HFFc6 (cell line): ENCODE measurements at regions not wholly inside any gene's neighbourhood (a gene's known extent, or its start where the extent isn't known, plus 50 kb on each side); places are given as distances from the start of the nearest gene placed in this dataset.
"Not testable (repeated sequence)": the region's sequence is repeated elsewhere in the genome, so short reads cannot be mapped to it uniquely, and the experiment has no call there.

ENCODE experiments used
- DNase-seq: peaks from one replicate; pipeline ENCODE4 v3.0.0-alpha.2; 2018
- H3K27ac Mint-ChIP-seq: 2 replicates; pipeline ENCODE4 v1.8.0; 2020; ENCODE audit warnings: mild to moderate bottlenecking, mixed read lengths
- H3K27me3 Mint-ChIP-seq: 2 replicates; pipeline ENCODE4 v1.8.0; 2021; ENCODE audit warnings: mild to moderate bottlenecking, moderate library complexity, mixed read lengths; ENCODE audit not compliant: insufficient read depth
- H3K36me3 Mint-ChIP-seq: 2 replicates; pipeline ENCODE4 v1.8.0; 2021; ENCODE audit warnings: low read depth, mixed read lengths
- H3K4me1 Mint-ChIP-seq: 2 replicates; pipeline ENCODE4 v1.8.0; 2020; ENCODE audit warnings: low read depth, mixed read lengths
- H3K4me3 Mint-ChIP-seq: 2 replicates; pipeline ENCODE4 v1.8.0; 2020; ENCODE audit warnings: mild to moderate bottlenecking, moderate library complexity, mixed read lengths
- H3K9me3 Mint-ChIP-seq: 2 replicates; pipeline ENCODE4 v1.8.0; 2020; ENCODE audit warnings: mild to moderate bottlenecking, mixed read lengths
- TF ChIP-seq, protein P1 (sequence below): fragments of 200-600 bp; sonication (generic); IDR thresholded peaks from 2 replicates; pipeline ENCODE4 v1.5.0; 2021; ENCODE audit warnings: antibody characterized with exemption, mild to moderate bottlenecking

- no peak overlapping the region for H3K27ac Mint-ChIP-seq
- peaks cover 28% of the 10 kb centered on the region for H3K9me3 Mint-ChIP-seq
- no peak for DNase-seq
- no peaks in the 10 kb centered on the region for H3K27me3 Mint-ChIP-seq
- no peaks in the 10 kb centered on the region for H3K36me3 Mint-ChIP-seq
- H3K4me1 Mint-ChIP-seq: no peaks in the 10 kb centered on the region
- H3K4me3 Mint-ChIP-seq: no peak overlapping the region
- TF ChIP-seq, protein P1, sequence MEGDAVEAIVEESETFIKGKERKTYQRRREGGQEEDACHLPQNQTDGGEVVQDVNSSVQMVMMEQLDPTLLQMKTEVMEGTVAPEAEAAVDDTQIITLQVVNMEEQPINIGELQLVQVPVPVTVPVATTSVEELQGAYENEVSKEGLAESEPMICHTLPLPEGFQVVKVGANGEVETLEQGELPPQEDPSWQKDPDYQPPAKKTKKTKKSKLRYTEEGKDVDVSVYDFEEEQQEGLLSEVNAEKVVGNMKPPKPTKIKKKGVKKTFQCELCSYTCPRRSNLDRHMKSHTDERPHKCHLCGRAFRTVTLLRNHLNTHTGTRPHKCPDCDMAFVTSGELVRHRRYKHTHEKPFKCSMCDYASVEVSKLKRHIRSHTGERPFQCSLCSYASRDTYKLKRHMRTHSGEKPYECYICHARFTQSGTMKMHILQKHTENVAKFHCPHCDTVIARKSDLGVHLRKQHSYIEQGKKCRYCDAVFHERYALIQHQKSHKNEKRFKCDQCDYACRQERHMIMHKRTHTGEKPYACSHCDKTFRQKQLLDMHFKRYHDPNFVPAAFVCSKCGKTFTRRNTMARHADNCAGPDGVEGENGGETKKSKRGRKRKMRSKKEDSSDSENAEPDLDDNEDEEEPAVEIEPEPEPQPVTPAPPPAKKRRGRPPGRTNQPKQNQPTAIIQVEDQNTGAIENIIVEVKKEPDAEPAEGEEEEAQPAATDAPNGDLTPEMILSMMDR: no peak
These were observed 109.3 kb upstream of the FOXB1 start for GRCh38 chr15:59894835-59895234.

DNA sequence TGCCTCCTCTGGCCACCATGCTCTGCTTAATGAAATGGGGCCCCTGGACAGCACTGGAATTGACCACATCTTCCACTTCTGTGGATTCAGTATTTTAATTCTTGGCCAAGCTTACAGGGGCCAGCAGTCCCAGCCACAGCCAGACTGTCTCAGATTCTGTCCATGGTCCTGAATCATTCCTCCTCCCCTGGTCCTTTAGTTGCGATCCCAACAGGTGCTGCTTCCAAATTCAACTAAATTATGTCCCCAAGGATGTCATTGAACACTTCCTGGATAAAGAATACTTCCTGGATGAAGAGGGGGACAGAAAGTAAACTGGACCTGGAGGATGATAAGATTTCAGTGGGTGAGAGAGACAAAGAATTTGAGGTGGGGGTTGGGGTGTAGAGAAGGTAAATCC is 111.1 kb upstream of the FOXB1 start:
- no peak for DNase-seq
- H3K4me3 Mint-ChIP-seq: no peak overlapping the region
- no peaks in the 10 kb centered on the region for H3K4me1 Mint-ChIP-seq
- H3K36me3 Mint-ChIP-seq: no peaks in the 10 kb centered on the region
- H3K9me3 Mint-ChIP-seq: peaks cover 28% of the 10 kb centered on the region
- no peak overlapping the region for H3K27ac Mint-ChIP-seq
- TF ChIP-seq, protein P1: no peak
- H3K27me3 Mint-ChIP-seq: no peaks in the 10 kb centered on the region

DNA sequence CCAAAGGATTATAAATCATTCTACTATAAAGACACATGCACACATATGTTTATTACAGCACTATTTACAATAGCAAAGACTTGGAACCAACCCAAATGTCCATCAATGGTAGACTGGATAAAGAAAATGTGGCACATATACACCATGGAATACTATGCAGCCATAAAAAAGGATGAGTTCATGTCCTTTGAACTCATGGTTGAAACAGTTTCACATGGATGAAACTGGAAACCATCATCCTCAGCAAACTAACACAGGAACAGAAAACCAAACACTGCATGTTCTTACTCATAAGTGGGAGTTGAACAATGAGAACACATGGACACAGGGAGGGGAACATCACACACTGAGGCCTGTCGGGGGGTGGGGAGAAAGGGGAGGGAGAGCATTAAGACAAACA is 116.2 kb upstream of the FOXB1 start:
- not testable (repeated sequence) for H3K27me3 Mint-ChIP-seq, H3K4me1 Mint-ChIP-seq, H3K4me3 Mint-ChIP-seq

GRCh38 chr15:59887211-59887610 is 116.9 kb upstream of the FOXB1 start:
- H3K27me3 Mint-ChIP-seq: no peaks in the 10 kb centered on the region; the same call in 1 of the 2 replicates
- no peak for DNase-seq
- TF ChIP-seq, protein P1: no peak
- H3K27ac Mint-ChIP-seq: no peak overlapping the region
- no peaks in the 10 kb centered on the region for H3K4me1 Mint-ChIP-seq
- H3K9me3 Mint-ChIP-seq: peaks cover 18% of the 10 kb centered on the region
- H3K4me3 Mint-ChIP-seq: no peak overlapping the region
- H3K36me3 Mint-ChIP-seq: no peaks in the 10 kb centered on the region; the same call in 1 of the 2 replicates

More for the DNA sequence above, 116.2 kb upstream of the FOXB1 start:
- not testable (repeated sequence) for DNase-seq, H3K27ac Mint-ChIP-seq, H3K36me3 Mint-ChIP-seq
- peaks cover 21% of the 10 kb centered on the region; the same call in 1 of the 2 replicates for H3K9me3 Mint-ChIP-seq

GRCh38 chr15:59886441-59886840 is 117.7 kb upstream of the FOXB1 start:
- no peaks in the 10 kb centered on the region; the same call in 1 of the 2 replicates for H3K27me3 Mint-ChIP-seq
- H3K36me3 Mint-ChIP-seq: no peaks in the 10 kb centered on the region; the same call in 1 of the 2 replicates
- TF ChIP-seq, protein P1: no peak
- no peak for DNase-seq
- no peaks in the 10 kb centered on the region for H3K4me1 Mint-ChIP-seq
- H3K4me3 Mint-ChIP-seq: no peak overlapping the region
- no peak overlapping the region for H3K27ac Mint-ChIP-seq
- peaks cover 26% of the 10 kb centered on the region for H3K9me3 Mint-ChIP-seq

- Mint-ChIP-seq H3K9me3 (peaks cover 26% of the 10 kb centered on the region), H3K36me3 (no peaks in the 10 kb centered on the region; the same call in 1 of the 2 replicates), H3K4me1 (no peaks in the 10 kb centered on the region), H3K27ac (no peak overlapping the region), H3K4me3 (no peak overlapping the region), H3K27me3 (no peaks in the 10 kb centered on the region; the same call in 1 of the 2 replicates)
- no peak for DNase-seq
- TF ChIP-seq, protein P1: no peak
These were observed 118.3 kb upstream of the FOXB1 start for GRCh38 chr15:59885832-59886231.
